ENCODE measurements at regions not wholly inside any gene's neighbourhood (a gene's known extent, or its start where the extent isn't known, plus 50 kb on each side); places are given as distances from the start of the nearest gene placed in this dataset.

GRCh38 chr9:14006386-14007187 lies 307.4 kb downstream of the NFIB start:
- DNase-seq: no peak
- no peak overlapping the region for H3K27ac Mint-ChIP-seq
- no peaks in the 10 kb centered on the region for H3K36me3 Mint-ChIP-seq (ENCODE audit: low read depth)
- H3K4me3 Mint-ChIP-seq: no peak overlapping the region
- no peaks in the 10 kb centered on the region for H3K4me1 Mint-ChIP-seq
- ChIA-PET CTCF (no interaction called here), POLR2A (no interaction called here)
- H3K27me3 Mint-ChIP-seq: no peaks in the 10 kb centered on the region
- peaks cover 9% of the 10 kb centered on the region for H3K9me3 Mint-ChIP-seq

GRCh38 chr9:14004110-14004509 lies 309.8 kb downstream of the NFIB start:
- H3K4me1 Mint-ChIP-seq: no peaks in the 10 kb centered on the region
- no peaks in the 10 kb centered on the region for H3K27me3 Mint-ChIP-seq
- H3K36me3 Mint-ChIP-seq (ENCODE audit: low read depth): no peaks in the 10 kb centered on the region
- DNase-seq: no peak
- peaks cover 9% of the 10 kb centered on the region for H3K9me3 Mint-ChIP-seq
- ChIA-PET CTCF (no interaction called here), POLR2A (no interaction called here)
- no peak overlapping the region for H3K27ac Mint-ChIP-seq
- no peak overlapping the region for H3K4me3 Mint-ChIP-seq

GRCh38 chr9:13994240-13994639 lies 319.7 kb downstream of the NFIB start:
- POLR2A ChIA-PET: no interaction called here
- Mint-ChIP-seq H3K36me3 (ENCODE audit: low read depth) (no peaks in the 10 kb centered on the region), H3K27ac (no peak overlapping the region), H3K4me3 (no peak overlapping the region), H3K4me1 (no peaks in the 10 kb centered on the region), H3K9me3 (peaks cover 8% of the 10 kb centered on the region), H3K27me3 (no peaks in the 10 kb centered on the region)
- CTCF ChIA-PET: no interaction called here
- no peak for DNase-seq

- POLR2A ChIA-PET: no interaction called here
Observed at GRCh38 chr9:13993632-13994185, 320.2 kb downstream of the NFIB start.

GRCh38 chr9:13992138-13993088 lies 321.5 kb downstream of the NFIB start:
- ChIA-PET POLR2A (no interaction called here), CTCF (no interaction called here)
- no peaks in the 10 kb centered on the region for H3K27me3 Mint-ChIP-seq
- no peaks in the 10 kb centered on the region for H3K36me3 Mint-ChIP-seq (ENCODE audit: low read depth)
- H3K27ac Mint-ChIP-seq: no peak overlapping the region
- peaks cover 4% of the 10 kb centered on the region for H3K9me3 Mint-ChIP-seq
- H3K4me3 Mint-ChIP-seq: no peak overlapping the region
- DNase-seq: no peak
- no peaks in the 10 kb centered on the region for H3K4me1 Mint-ChIP-seq

More at GRCh38 chr9:13993632-13994185, 320.2 kb downstream of the NFIB start:
- Mint-ChIP-seq H3K36me3 (ENCODE audit: low read depth) (no peaks in the 10 kb centered on the region), H3K4me1 (no peaks in the 10 kb centered on the region), H3K9me3 (peaks cover 8% of the 10 kb centered on the region), H3K27ac (no peak overlapping the region), H3K27me3 (no peaks in the 10 kb centered on the region), H3K4me3 (no peak overlapping the region)
- no peak for DNase-seq
- CTCF ChIA-PET: no interaction called here

GRCh38 chr9:13991395-13991794 lies 322.5 kb downstream of the NFIB start:
- Mint-ChIP-seq H3K4me3 (no peak overlapping the region), H3K9me3 (peaks cover 3% of the 10 kb centered on the region), H3K27me3 (no peaks in the 10 kb centered on the region), H3K4me1 (no peaks in the 10 kb centered on the region), H3K27ac (no peak overlapping the region), H3K36me3 (ENCODE audit: low read depth) (no peaks in the 10 kb centered on the region)
- ChIA-PET POLR2A (no interaction called here), CTCF (no interaction called here)
- DNase-seq: no peak

- H3K9me3 Mint-ChIP-seq: peaks cover 6% of the 10 kb centered on the region
- no peak for DNase-seq
- H3K4me3 Mint-ChIP-seq: no peak overlapping the region
- ChIA-PET POLR2A (no interaction called here), CTCF (no interaction called here)
- no peaks in the 10 kb centered on the region for H3K27me3 Mint-ChIP-seq
- H3K36me3 Mint-ChIP-seq (ENCODE audit: low read depth): no peaks in the 10 kb centered on the region
- H3K27ac Mint-ChIP-seq: no peak overlapping the region
- H3K4me1 Mint-ChIP-seq: no peaks in the 10 kb centered on the region
Observed at GRCh38 chr9:13990994-13991393, 322.9 kb downstream of the NFIB start.

- DNase-seq: no peak
- ChIA-PET CTCF (no interaction called here), POLR2A (no interaction called here)
- Mint-ChIP-seq H3K9me3 (peaks cover 6% of the 10 kb centered on the region), H3K36me3 (ENCODE audit: low read depth) (no peaks in the 10 kb centered on the region), H3K27me3 (no peaks in the 10 kb centered on the region), H3K4me3 (no peak overlapping the region), H3K4me1 (no peaks in the 10 kb centered on the region), H3K27ac (no peak overlapping the region)
Observed at GRCh38 chr9:13990331-13990730, 323.6 kb downstream of the NFIB start.

- no peaks in the 10 kb centered on the region for H3K27me3 Mint-ChIP-seq
- no peak overlapping the region for H3K27ac Mint-ChIP-seq
- peaks cover 6% of the 10 kb centered on the region for H3K9me3 Mint-ChIP-seq
- no peaks in the 10 kb centered on the region for H3K4me1 Mint-ChIP-seq
- no peak overlapping the region for H3K4me3 Mint-ChIP-seq
- no peak for DNase-seq
- no peaks in the 10 kb centered on the region for H3K36me3 Mint-ChIP-seq (ENCODE audit: low read depth)
- ChIA-PET CTCF (no interaction called here), POLR2A (no interaction called here)
Observed at GRCh38 chr9:13988944-13989343, 325.0 kb downstream of the NFIB start.

GRCh38 chr9:13983607-13984006 lies 330.3 kb downstream of the NFIB start:
- no peak overlapping the region for H3K27ac Mint-ChIP-seq
- DNase-seq: no peak
- H3K36me3 Mint-ChIP-seq (ENCODE audit: low read depth): no peaks in the 10 kb centered on the region
- H3K27me3 Mint-ChIP-seq: no peaks in the 10 kb centered on the region
- ChIA-PET POLR2A (no interaction called here), CTCF (no interaction called here)
- no peaks in the 10 kb centered on the region for H3K4me1 Mint-ChIP-seq
- H3K4me3 Mint-ChIP-seq: no peak overlapping the region
- peaks cover 7% of the 10 kb centered on the region for H3K9me3 Mint-ChIP-seq

- DNase-seq: no peak
- H3K4me3 Mint-ChIP-seq: no peak overlapping the region
- H3K36me3 Mint-ChIP-seq (ENCODE audit: low read depth): no peaks in the 10 kb centered on the region
- ChIA-PET POLR2A (no interaction called here), CTCF (interaction anchor here (1.0 kb wide), 1 partner anchor 10 kb away, joined by 3 read pairs; no protein-coding TSS in a partner anchor)
- H3K27me3 Mint-ChIP-seq: no peaks in the 10 kb centered on the region
- H3K9me3 Mint-ChIP-seq: peaks cover 4% of the 10 kb centered on the region
- H3K4me1 Mint-ChIP-seq: no peaks in the 10 kb centered on the region
- no peak overlapping the region for H3K27ac Mint-ChIP-seq
Observed at GRCh38 chr9:13979941-13980318, 334.0 kb downstream of the NFIB start.

- Mint-ChIP-seq H3K36me3 (ENCODE audit: low read depth) (no peaks in the 10 kb centered on the region), H3K27ac (no peak overlapping the region), H3K4me1 (no peaks in the 10 kb centered on the region), H3K4me3 (no peak overlapping the region), H3K9me3 (peaks cover 10% of the 10 kb centered on the region), H3K27me3 (no peaks in the 10 kb centered on the region)
- ChIA-PET CTCF (no interaction called here), POLR2A (no interaction called here)
- DNase-seq: no peak
Observed at GRCh38 chr9:13975611-13976290, 338.2 kb downstream of the NFIB start.

- DNase-seq: no peak
- ChIA-PET POLR2A (no interaction called here), CTCF (no interaction called here)
- H3K27ac Mint-ChIP-seq: no peak overlapping the region
- no peaks in the 10 kb centered on the region for H3K4me1 Mint-ChIP-seq
- no peaks in the 10 kb centered on the region for H3K36me3 Mint-ChIP-seq (ENCODE audit: low read depth)
- no peaks in the 10 kb centered on the region for H3K27me3 Mint-ChIP-seq
- no peak overlapping the region for H3K4me3 Mint-ChIP-seq
- H3K9me3 Mint-ChIP-seq: peaks cover 11% of the 10 kb centered on the region
Observed at GRCh38 chr9:13974891-13975290, 339.1 kb downstream of the NFIB start.

All from activated CD4-positive, alpha-beta memory T cell treated with anti-CD3 and anti-CD28 coated beads, Interleukin-2, amount 10 ng/mL, durations not matched to agents 7 days and 5 days (primary cell).